CD14-positive monocyte (primary cell): ENCODE measurements at regions not wholly inside any gene's neighbourhood (a gene's known extent, or its start where the extent isn't known, plus 50 kb on each side); places are given as distances from the start of the nearest gene placed in this dataset.

Experiments
- DNase-seq, 3 donors: peaks; one replicate each; pipeline ENCODE4 v3.0.0-alpha.2; 2011 to 2022
- H2AFZ ChIP-seq: 2 replicates; pipeline ENCODE4 v1.6.0; 2012; ENCODE audit warnings: mild to moderate bottlenecking, low read depth, low read length, inconsistent platforms; ENCODE audit not compliant: insufficient read depth, poor library complexity, severe bottlenecking
- H3K27ac ChIP-seq, 2 donors: 1 replicate in 1 of 2; 2 replicates in 1 of 2; pipeline ENCODE4 v1.5.1; 2012 to 2013; ENCODE audit warnings: low read length in 2 of 2, control low read depth in 1 of 2, inconsistent platforms in 1 of 2, low read depth in 1 of 2, mild to moderate bottlenecking in 1 of 2
- H3K27me3 ChIP-seq, 2 donors: one replicate each; pipeline versions ENCODE4 v1.6.0 to v1.6.1; 2011 to 2013; ENCODE audit warnings: low read length in 2 of 2; ENCODE audit not compliant: control insufficient read depth in 2 of 2, insufficient read depth in 2 of 2
- H3K36me3 ChIP-seq, 2 donors: replicated peaks in 1 of 2; 1 replicate in 1 of 2; 2 replicates in 1 of 2; pipeline versions ENCODE4 v1.5.1 to v1.6.1; 2012 to 2013; ENCODE audit warnings: low read length in 2 of 2, control low read depth in 1 of 2, inconsistent platforms in 1 of 2, mild to moderate bottlenecking in 1 of 2; ENCODE audit not compliant: insufficient read depth in 2 of 2, control insufficient read depth in 1 of 2
- H3K4me1 ChIP-seq, 2 donors: 1 replicate in 1 of 2; 2 replicates in 1 of 2; pipeline versions ENCODE4 v1.5.1 to v1.6.1; 2012 to 2013; ENCODE audit warnings: low read length in 2 of 2, control low read depth in 1 of 2, inconsistent platforms in 1 of 2, mild to moderate bottlenecking in 1 of 2, moderate library complexity in 1 of 2; ENCODE audit not compliant: insufficient read depth in 2 of 2, control insufficient read depth in 1 of 2
- H3K4me2 ChIP-seq: replicated peaks from 2 replicates; pipeline ENCODE3; 2012; ENCODE audit warnings: low read length, moderate library complexity, mild to moderate bottlenecking; ENCODE audit not compliant: poor library complexity, severe bottlenecking; ENCODE audit errors: extremely low read depth
- H3K4me3 ChIP-seq, 3 experiments: fragments of 200-600 bp in 1 of 3; sonication (generic) in 1 of 3; replicated peaks in 1 of 3; 1 replicate in 2 of 3; 2 replicates in 1 of 3; pipeline ENCODE4 v1.5.1; 2011 to 2013; ENCODE audit warnings: low read length in 3 of 3, mild to moderate bottlenecking in 3 of 3, control low read depth in 2 of 3, low read depth in 2 of 3, inconsistent platforms in 1 of 3, moderate library complexity in 1 of 3
- H3K79me2 ChIP-seq: 2 replicates; pipeline ENCODE4 v1.6.0; 2012; ENCODE audit warnings: mild to moderate bottlenecking, control low read depth, inconsistent platforms, low read length, moderate library complexity; ENCODE audit not compliant: insufficient read depth
- H3K9ac ChIP-seq: 2 replicates; pipeline ENCODE4 v1.6.0; 2017; ENCODE audit warnings: low read length, mild to moderate bottlenecking; ENCODE audit not compliant: insufficient read depth, poor library complexity, severe bottlenecking
- H3K9me3 ChIP-seq, 2 donors: replicated peaks in 1 of 2; 1 replicate in 1 of 2; 2 replicates in 1 of 2; pipeline versions ENCODE4 v1.5.1 to v1.6.1; 2012 to 2013; ENCODE audit warnings: low read length in 2 of 2, control low read depth in 1 of 2; ENCODE audit not compliant: control insufficient read depth in 1 of 2, insufficient read depth in 1 of 2
- H4K20me1 ChIP-seq: 2 replicates; pipeline ENCODE4 v1.6.0; 2012; ENCODE audit warnings: mild to moderate bottlenecking, low read length, control low read depth, moderate library complexity; ENCODE audit not compliant: insufficient read depth
- H3K27ac Mint-ChIP-seq, 7 donors: one replicate each; pipeline ENCODE4 v1.8.0; 2020; ENCODE audit warnings: mild to moderate bottlenecking in 7 of 7, mixed read lengths in 7 of 7, moderate library complexity in 6 of 7, inconsistent platforms in 2 of 7
- H3K27me3 Mint-ChIP-seq, 3 donors: one replicate each; pipeline ENCODE4 v1.8.0; 2021 to 2022; ENCODE audit warnings: low read depth in 3 of 3, mild to moderate bottlenecking in 3 of 3, mixed read lengths in 3 of 3, moderate library complexity in 3 of 3, inconsistent platforms in 1 of 3
- H3K36me3 Mint-ChIP-seq, 2 donors: one replicate each; pipeline ENCODE4 v1.8.0; 2020; ENCODE audit warnings: mixed read lengths in 2 of 2, inconsistent platforms in 1 of 2, mild to moderate bottlenecking in 1 of 2
- H3K4me1 Mint-ChIP-seq: one replicate; pipeline ENCODE4 v1.8.0; 2020; ENCODE audit warnings: mild to moderate bottlenecking, mixed read lengths
- H3K4me3 Mint-ChIP-seq, 2 donors: one replicate each; pipeline ENCODE4 v1.8.0; 2020; ENCODE audit warnings: mild to moderate bottlenecking in 2 of 2, mixed read lengths in 2 of 2, moderate library complexity in 1 of 2
- H3K9me3 Mint-ChIP-seq, 7 donors: one replicate each; pipeline ENCODE4 v1.8.0; 2020 to 2022; ENCODE audit warnings: mixed read lengths in 7 of 7, mild to moderate bottlenecking in 6 of 7, moderate library complexity in 6 of 7, inconsistent platforms in 2 of 7
- WGBS: methylation state at CpG from one replicate; pipeline ENCODE4 v1.1.5; 2013; ENCODE audit warnings: missing lambda C conversion rate; ENCODE audit not compliant: insufficient coverage; 5-methylcytosine and 5-hydroxymethylcytosine counted together
- intact Hi-C, 2 donors: fragments of 100-400 bp; cut with micrococcal nuclease; formaldehyde crosslinking; loops; one replicate each; pipeline versions ENCODE4 v1.15.0 to v1.15.1; 2023
- TF ChIP-seq, protein P1 (sequence below): fragments of 200-600 bp; IDR thresholded peaks from one replicate; pipeline ENCODE4 v1.8.0; 2022; ENCODE audit warnings: antibody characterized with exemption, mild to moderate bottlenecking

DNA sequence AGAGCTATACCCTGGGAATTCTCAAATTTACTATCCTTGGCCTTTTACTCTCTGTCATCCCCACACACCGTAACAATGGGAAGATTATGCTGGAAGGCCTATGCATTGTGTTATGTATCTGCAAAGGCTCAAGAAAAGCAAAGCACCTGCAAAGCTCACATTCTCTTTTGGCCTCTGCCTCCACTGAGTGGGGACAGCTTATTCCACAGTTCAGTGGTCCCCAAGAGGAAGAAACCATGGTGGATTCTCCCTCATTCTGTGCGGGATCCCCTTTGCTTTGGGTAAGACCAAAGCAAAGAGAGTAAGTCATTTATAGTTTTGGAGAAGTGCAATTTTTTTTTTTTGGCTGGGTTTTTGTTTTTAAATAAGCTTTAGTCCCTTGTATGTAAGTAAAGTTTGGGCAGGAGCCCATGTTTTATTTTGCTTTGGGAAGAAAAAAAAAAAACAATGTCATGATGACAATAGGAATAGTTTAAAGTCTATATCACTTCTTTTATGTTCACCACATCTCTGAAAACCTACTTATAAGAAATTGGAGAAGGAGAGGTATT is 530.6 kb downstream of the FGF9 start:
- Histone ChIP-seq H3K4me3 (no peak overlapping the region), H3K4me2 (no peak overlapping the region), H4K20me1 (no peaks in the 10 kb centered on the region), H3K4me1 (no peaks in the 10 kb centered on the region), H3K36me3 (no peaks in the 10 kb centered on the region), H3K27ac (no peak overlapping the region), H2AFZ (no peak overlapping the region), H3K9ac (no peak overlapping the region), H3K79me2 (no peaks in the 10 kb centered on the region), H3K9me3 (peaks cover 0 to 3% of the 10 kb centered on the region in 2 donors), H3K27me3 (no peaks in the 10 kb centered on the region)
- intact Hi-C loops = no loop called here
- no peaks in the 10 kb centered on the region for H3K36me3 Mint-ChIP-seq
- no peaks in the 10 kb centered on the region for H3K4me1 Mint-ChIP-seq
- H3K4me3 Mint-ChIP-seq = no peak overlapping the region
- WGBS = 83% methylated on average over 1 of the region's 2 CpGs
- peaks cover 0 to 5% (median 2%) of the 10 kb centered on the region in 7 donors for H3K9me3 Mint-ChIP-seq
- no peak for DNase-seq
- peaks cover 0 to 2% (median 0%) of the 10 kb centered on the region in 3 donors for H3K27me3 Mint-ChIP-seq
- TF ChIP-seq, protein P1, sequence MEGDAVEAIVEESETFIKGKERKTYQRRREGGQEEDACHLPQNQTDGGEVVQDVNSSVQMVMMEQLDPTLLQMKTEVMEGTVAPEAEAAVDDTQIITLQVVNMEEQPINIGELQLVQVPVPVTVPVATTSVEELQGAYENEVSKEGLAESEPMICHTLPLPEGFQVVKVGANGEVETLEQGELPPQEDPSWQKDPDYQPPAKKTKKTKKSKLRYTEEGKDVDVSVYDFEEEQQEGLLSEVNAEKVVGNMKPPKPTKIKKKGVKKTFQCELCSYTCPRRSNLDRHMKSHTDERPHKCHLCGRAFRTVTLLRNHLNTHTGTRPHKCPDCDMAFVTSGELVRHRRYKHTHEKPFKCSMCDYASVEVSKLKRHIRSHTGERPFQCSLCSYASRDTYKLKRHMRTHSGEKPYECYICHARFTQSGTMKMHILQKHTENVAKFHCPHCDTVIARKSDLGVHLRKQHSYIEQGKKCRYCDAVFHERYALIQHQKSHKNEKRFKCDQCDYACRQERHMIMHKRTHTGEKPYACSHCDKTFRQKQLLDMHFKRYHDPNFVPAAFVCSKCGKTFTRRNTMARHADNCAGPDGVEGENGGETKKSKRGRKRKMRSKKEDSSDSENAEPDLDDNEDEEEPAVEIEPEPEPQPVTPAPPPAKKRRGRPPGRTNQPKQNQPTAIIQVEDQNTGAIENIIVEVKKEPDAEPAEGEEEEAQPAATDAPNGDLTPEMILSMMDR = no peak
- H3K27ac Mint-ChIP-seq = no peak overlapping the region

DNA sequence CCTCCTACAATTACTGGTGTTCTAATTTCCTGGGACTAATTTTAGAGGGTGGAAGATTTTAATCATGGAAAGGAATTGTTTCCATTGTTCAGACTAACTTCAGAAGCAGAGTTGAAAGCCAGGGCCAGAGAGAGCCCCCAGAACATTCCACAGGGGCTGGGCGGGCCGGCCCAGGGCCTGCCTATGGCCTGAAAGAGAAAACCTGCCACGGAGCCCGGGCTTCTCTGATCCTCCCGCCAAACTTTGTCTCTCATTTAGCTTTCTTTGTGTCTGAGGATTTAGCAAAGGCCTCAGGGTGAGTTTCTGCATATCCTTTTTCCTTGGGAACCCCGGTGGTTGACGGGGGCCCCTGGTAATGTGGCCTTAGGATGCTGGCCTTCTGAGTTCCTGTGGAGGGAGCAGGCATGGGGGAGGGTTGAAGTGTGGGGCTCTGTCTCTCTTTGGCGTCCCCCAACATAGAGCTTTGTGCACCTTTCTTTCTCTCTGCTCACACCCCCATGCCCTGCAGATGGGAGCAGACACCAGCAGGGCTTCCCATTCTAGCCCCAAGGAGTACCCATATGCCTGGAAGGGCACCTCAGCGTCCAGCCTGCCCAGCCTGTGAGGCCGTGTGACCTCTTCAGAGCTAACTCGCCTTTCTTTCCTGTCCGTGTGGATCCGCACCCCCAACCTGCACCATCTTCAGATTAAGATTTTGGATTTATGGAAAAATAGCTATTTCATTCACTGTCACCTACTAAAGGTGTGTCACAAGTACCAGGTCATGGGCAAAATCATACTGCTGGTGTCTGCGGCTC is 539.5 kb downstream of the FGF9 start:
- Mint-ChIP-seq H3K36me3 (no peaks in the 10 kb centered on the region), H3K9me3 (peaks cover 10 to 26% (median 16%) of the 10 kb centered on the region in 7 donors), H3K4me3 (no peak overlapping the region), H3K27me3 (peaks cover 0 to 2% (median 1%) of the 10 kb centered on the region in 3 donors), H3K4me1 (peaks cover 3% of the 10 kb centered on the region), H3K27ac (no peak overlapping the region)
- Histone ChIP-seq H3K4me1 (no peaks in the 10 kb centered on the region), H3K27me3 (no peaks in the 10 kb centered on the region), H3K9ac (no peak overlapping the region), H3K27ac (no peak overlapping the region), H3K36me3 (no peaks in the 10 kb centered on the region), H3K4me3 (no peak overlapping the region), H2AFZ (no peak overlapping the region), H4K20me1 (no peaks in the 10 kb centered on the region), H3K79me2 (no peaks in the 10 kb centered on the region), H3K9me3 (peaks cover 2 to 4% of the 10 kb centered on the region in 2 donors), H3K4me2 (no peak overlapping the region)
- WGBS = 97% methylated on average over 5 of the region's 14 CpGs
- TF ChIP-seq, protein P1 = no peak
- intact Hi-C loops = no loop called here
- DNase-seq = no peak
